ENCODE measurements at regions not wholly inside any gene's neighbourhood (a gene's known extent, or its start where the extent isn't known, plus 50 kb on each side); places are given as distances from the start of the nearest gene placed in this dataset.

GRCh38 chr2:107281637-107282036, 395.7 kb upstream of the ST6GAL2 start:
- Mint-ChIP-seq H3K9me3 (no peaks in the 10 kb centered on the region), H3K36me3 (no peaks in the 10 kb centered on the region), H3K27me3 (no peaks in the 10 kb centered on the region), H3K27ac (no peak overlapping the region), H3K4me1 (ENCODE audit: low read depth) (no peaks in the 10 kb centered on the region), H3K4me3 (no peak overlapping the region)
- CTCF ChIA-PET, result interaction anchor here (0.7 kb wide), 1 partner anchor 27 kb away, joined by 3 read pairs; no protein-coding TSS in a partner anchor
- POLR2A ChIA-PET, result no interaction called here
- intact Hi-C loops (cut with micrococcal nuclease), result no loop called here
- no peak for DNase-seq

- Mint-ChIP-seq H3K36me3 (no peaks in the 10 kb centered on the region), H3K4me1 (ENCODE audit: low read depth) (no peaks in the 10 kb centered on the region), H3K9me3 (no peaks in the 10 kb centered on the region), H3K27me3 (no peaks in the 10 kb centered on the region), H3K27ac (no peak overlapping the region), H3K4me3 (no peak overlapping the region)
- DNase-seq, result no peak
- ChIA-PET CTCF (no interaction called here), POLR2A (no interaction called here)
- intact Hi-C loops (cut with micrococcal nuclease), result no loop called here
These were observed 396.2 kb upstream of the ST6GAL2 start for GRCh38 chr2:107282135-107282534.

GRCh38 chr2:107285621-107286299, 399.8 kb upstream of the ST6GAL2 start:
- intact Hi-C loops (cut with micrococcal nuclease), result no loop called here
- CTCF ChIA-PET, result no interaction called here

GRCh38 chr2:107290041-107290440, 404.1 kb upstream of the ST6GAL2 start:
- H3K27ac Mint-ChIP-seq, result no peak overlapping the region
- no peaks in the 10 kb centered on the region for H3K36me3 Mint-ChIP-seq
- H3K4me1 Mint-ChIP-seq (ENCODE audit: low read depth), result no peaks in the 10 kb centered on the region
- POLR2A ChIA-PET, result no interaction called here
- no peak overlapping the region for H3K4me3 Mint-ChIP-seq
- no peaks in the 10 kb centered on the region for H3K27me3 Mint-ChIP-seq
- DNase-seq, result no peak
- intact Hi-C loops (cut with micrococcal nuclease), result no loop called here
- H3K9me3 Mint-ChIP-seq, result peaks cover 3% of the 10 kb centered on the region
- CTCF ChIA-PET, result no interaction called here

More at GRCh38 chr2:107285621-107286299, 399.8 kb upstream of the ST6GAL2 start:
- Mint-ChIP-seq H3K9me3 (peaks cover 2% of the 10 kb centered on the region), H3K4me1 (ENCODE audit: low read depth) (no peaks in the 10 kb centered on the region), H3K36me3 (no peaks in the 10 kb centered on the region), H3K4me3 (no peak overlapping the region), H3K27me3 (no peaks in the 10 kb centered on the region), H3K27ac (no peak overlapping the region)
- POLR2A ChIA-PET, result no interaction called here
- no peak for DNase-seq

GRCh38 chr2:107303964-107304363, 418.0 kb upstream of the ST6GAL2 start:
- ChIA-PET POLR2A (no interaction called here), CTCF (no interaction called here)
- intact Hi-C loops (cut with micrococcal nuclease), result no loop called here
- H3K4me3 Mint-ChIP-seq, result no peak overlapping the region
- H3K9me3 Mint-ChIP-seq, result peaks cover 3% of the 10 kb centered on the region
- H3K4me1 Mint-ChIP-seq (ENCODE audit: low read depth), result no peaks in the 10 kb centered on the region
- no peak overlapping the region for H3K27ac Mint-ChIP-seq
- no peaks in the 10 kb centered on the region for H3K36me3 Mint-ChIP-seq
- DNase-seq, result no peak
- H3K27me3 Mint-ChIP-seq, result no peaks in the 10 kb centered on the region

- H3K36me3 Mint-ChIP-seq, result no peaks in the 10 kb centered on the region
- H3K27ac Mint-ChIP-seq, result no peak overlapping the region
- CTCF ChIA-PET, result interaction anchor here (0.6 kb wide), 1 partner anchor 323 kb away, joined by 3 read pairs; no protein-coding TSS in a partner anchor
- peaks cover 6% of the 10 kb centered on the region for H3K9me3 Mint-ChIP-seq
- no peak for DNase-seq
- H3K27me3 Mint-ChIP-seq, result no peaks in the 10 kb centered on the region
- intact Hi-C loops (cut with micrococcal nuclease), result no loop called here
- no peaks in the 10 kb centered on the region for H3K4me1 Mint-ChIP-seq (ENCODE audit: low read depth)
- POLR2A ChIA-PET, result no interaction called here
- H3K4me3 Mint-ChIP-seq, result no peak overlapping the region
These were observed 420.0 kb upstream of the ST6GAL2 start for GRCh38 chr2:107305966-107306365.

- intact Hi-C loops (cut with micrococcal nuclease), result no loop called here
- Mint-ChIP-seq H3K9me3 (peaks cover 6% of the 10 kb centered on the region), H3K27ac (no peak overlapping the region), H3K27me3 (no peaks in the 10 kb centered on the region), H3K36me3 (no peaks in the 10 kb centered on the region), H3K4me1 (ENCODE audit: low read depth) (no peaks in the 10 kb centered on the region), H3K4me3 (no peak overlapping the region)
- POLR2A ChIA-PET, result no interaction called here
- no peak for DNase-seq
- CTCF ChIA-PET, result interaction anchor here (0.6 kb wide), 1 partner anchor 322 kb away, joined by 3 read pairs; no protein-coding TSS in a partner anchor
These were observed 420.9 kb upstream of the ST6GAL2 start for GRCh38 chr2:107306881-107307280.

- DNase-seq, result no peak
- Mint-ChIP-seq H3K4me3 (no peak overlapping the region), H3K27ac (no peak overlapping the region), H3K27me3 (no peaks in the 10 kb centered on the region), H3K36me3 (no peaks in the 10 kb centered on the region), H3K9me3 (peaks cover 9% of the 10 kb centered on the region), H3K4me1 (ENCODE audit: low read depth) (no peaks in the 10 kb centered on the region)
- ChIA-PET POLR2A (no interaction called here), CTCF (interaction anchor here (0.6 kb wide), 1 partner anchor 28 kb away, joined by 3 read pairs; no protein-coding TSS in a partner anchor)
- intact Hi-C loops (cut with micrococcal nuclease), result no loop called here
These were observed 422.9 kb upstream of the ST6GAL2 start for GRCh38 chr2:107308835-107309234.

GRCh38 chr2:107312240-107312639, 426.3 kb upstream of the ST6GAL2 start:
- Mint-ChIP-seq H3K27me3 (no peaks in the 10 kb centered on the region), H3K4me1 (ENCODE audit: low read depth) (no peaks in the 10 kb centered on the region), H3K27ac (no peak overlapping the region), H3K4me3 (no peak overlapping the region), H3K36me3 (no peaks in the 10 kb centered on the region), H3K9me3 (peaks cover 9% of the 10 kb centered on the region)
- no peak for DNase-seq
- intact Hi-C loops (cut with micrococcal nuclease), result no loop called here
- ChIA-PET CTCF (no interaction called here), POLR2A (no interaction called here)

GRCh38 chr2:107313316-107313715, 427.3 kb upstream of the ST6GAL2 start:
- Mint-ChIP-seq H3K27me3 (no peaks in the 10 kb centered on the region), H3K9me3 (peaks cover 9% of the 10 kb centered on the region), H3K27ac (no peak overlapping the region), H3K36me3 (no peaks in the 10 kb centered on the region), H3K4me3 (no peak overlapping the region), H3K4me1 (ENCODE audit: low read depth) (no peaks in the 10 kb centered on the region)
- ChIA-PET POLR2A (no interaction called here), CTCF (no interaction called here)
- DNase-seq, result no peak
- intact Hi-C loops (cut with micrococcal nuclease), result no loop called here

- CTCF ChIA-PET, result no interaction called here
- no peak for DNase-seq
- Mint-ChIP-seq H3K27ac (no peak overlapping the region), H3K4me3 (no peak overlapping the region), H3K9me3 (peaks cover 2% of the 10 kb centered on the region), H3K4me1 (ENCODE audit: low read depth) (no peaks in the 10 kb centered on the region), H3K36me3 (no peaks in the 10 kb centered on the region), H3K27me3 (no peaks in the 10 kb centered on the region)
- POLR2A ChIA-PET, result no interaction called here
- intact Hi-C loops (cut with micrococcal nuclease), result no loop called here
These were observed 434.9 kb upstream of the ST6GAL2 start for GRCh38 chr2:107320881-107321280.

- H3K9me3 Mint-ChIP-seq, result peaks cover 10% of the 10 kb centered on the region
- no peak overlapping the region for H3K27ac Mint-ChIP-seq
- POLR2A ChIA-PET, result no interaction called here
- no peaks in the 10 kb centered on the region for H3K4me1 Mint-ChIP-seq (ENCODE audit: low read depth)
- H3K4me3 Mint-ChIP-seq, result no peak overlapping the region
- intact Hi-C loops (cut with micrococcal nuclease), result no loop called here
- H3K27me3 Mint-ChIP-seq, result no peaks in the 10 kb centered on the region
- CTCF ChIA-PET, result no interaction called here
- no peaks in the 10 kb centered on the region for H3K36me3 Mint-ChIP-seq
- DNase-seq, result no peak
These were observed 436.4 kb upstream of the ST6GAL2 start for GRCh38 chr2:107322416-107322815.

- intact Hi-C loops (cut with micrococcal nuclease), result no loop called here
- no peak for DNase-seq
- ChIA-PET CTCF (no interaction called here), POLR2A (no interaction called here)
- H3K27ac Mint-ChIP-seq, result no peak overlapping the region
- no peaks in the 10 kb centered on the region for H3K36me3 Mint-ChIP-seq
- H3K9me3 Mint-ChIP-seq, result peaks cover 17% of the 10 kb centered on the region
- H3K27me3 Mint-ChIP-seq, result no peaks in the 10 kb centered on the region
- H3K4me3 Mint-ChIP-seq, result no peak overlapping the region
- no peaks in the 10 kb centered on the region for H3K4me1 Mint-ChIP-seq (ENCODE audit: low read depth)
These were observed 438.1 kb upstream of the ST6GAL2 start for GRCh38 chr2:107323946-107324565.
